ENCODE measurements at regions not wholly inside any gene's neighbourhood (a gene's known extent, or its start where the extent isn't known, plus 50 kb on each side); places are given as distances from the start of the nearest gene placed in this dataset.

GRCh38 chr10:2729197-2729596 lies 338.2 kb upstream of the PFKP start:
- Histone ChIP-seq H3K4me1 (no peaks in the 10 kb centered on the region), H3K27ac (no peak overlapping the region), H3K9me3 (peaks cover 0 to 8% (median 0%) of the 10 kb centered on the region in 3 donors), H3K27me3 (no peaks in the 10 kb centered on the region), H3K36me3 (no peaks in the 10 kb centered on the region), H3K4me3 (no peak overlapping the region)
- no peak for TF ChIP-seq CTCF (IDR thresholded peaks at IDR 0.05)
- DNase-seq = no peak
- intact Hi-C loops (cut with DNase I; ENCODE audit: low total_unique reads) = no loop called here

- intact Hi-C loops (cut with DNase I; ENCODE audit: low total_unique reads) = no loop called here
- no peak for DNase-seq
Measured at GRCh38 chr10:2728087-2728486, 339.3 kb upstream of the PFKP start.

GRCh38 chr10:2716596-2716995 lies 350.8 kb upstream of the PFKP start:
- intact Hi-C loops (cut with DNase I; ENCODE audit: low total_unique reads) = no loop called here
- Histone ChIP-seq H3K27me3 (no peaks in the 10 kb centered on the region), H3K9me3 (no peaks in the 10 kb centered on the region), H3K4me3 (no peak overlapping the region), H3K36me3 (no peaks in the 10 kb centered on the region), H3K27ac (no peak overlapping the region), H3K4me1 (no peaks in the 10 kb centered on the region)
- no peak for TF ChIP-seq CTCF (IDR thresholded peaks at IDR 0.05)
- DNase-seq = no peak

More at GRCh38 chr10:2728087-2728486, 339.3 kb upstream of the PFKP start:
- peaks cover 0 to 8% (median 0%) of the 10 kb centered on the region in 3 donors for H3K9me3 ChIP-seq
- H3K36me3 ChIP-seq = no peaks in the 10 kb centered on the region
- H3K4me1 ChIP-seq = no peaks in the 10 kb centered on the region
- no peak overlapping the region for H3K4me3 ChIP-seq
- TF ChIP-seq CTCF (IDR thresholded peaks at IDR 0.05) = no peak
- no peaks in the 10 kb centered on the region for H3K27me3 ChIP-seq
- no peak overlapping the region for H3K27ac ChIP-seq

GRCh38 chr10:2714597-2714996 lies 352.8 kb upstream of the PFKP start:
- H3K9me3 ChIP-seq = no peaks in the 10 kb centered on the region
- no peaks in the 10 kb centered on the region for H3K36me3 ChIP-seq
- no peaks in the 10 kb centered on the region for H3K27me3 ChIP-seq
- H3K27ac ChIP-seq = no peak overlapping the region
- no peak for TF ChIP-seq CTCF (IDR thresholded peaks at IDR 0.05)
- no peaks in the 10 kb centered on the region for H3K4me1 ChIP-seq
- no peak for DNase-seq
- no peak overlapping the region for H3K4me3 ChIP-seq
- intact Hi-C loops (cut with DNase I; ENCODE audit: low total_unique reads) = no loop called here

GRCh38 chr10:2703953-2704352 lies 363.4 kb upstream of the PFKP start:
- no peaks in the 10 kb centered on the region for H3K4me1 ChIP-seq
- DNase-seq = no peak
- H3K27me3 ChIP-seq = no peaks in the 10 kb centered on the region
- H3K4me3 ChIP-seq = no peak overlapping the region
- H3K9me3 ChIP-seq = peaks cover 0 to 4% (median 2%) of the 10 kb centered on the region in 3 donors
- no peak overlapping the region for H3K27ac ChIP-seq
- intact Hi-C loops (cut with DNase I; ENCODE audit: low total_unique reads) = no loop called here
- no peak for TF ChIP-seq CTCF (IDR thresholded peaks at IDR 0.05)
- H3K36me3 ChIP-seq = no peaks in the 10 kb centered on the region

GRCh38 chr10:2701802-2702201 lies 365.5 kb upstream of the PFKP start:
- H3K27ac ChIP-seq = no peak overlapping the region
- H3K4me3 ChIP-seq = no peak overlapping the region
- intact Hi-C loops (cut with DNase I; ENCODE audit: low total_unique reads) = no loop called here
- H3K4me1 ChIP-seq = no peaks in the 10 kb centered on the region
- no peak for DNase-seq
- no peaks in the 10 kb centered on the region for H3K9me3 ChIP-seq
- no peaks in the 10 kb centered on the region for H3K27me3 ChIP-seq
- H3K36me3 ChIP-seq = no peaks in the 10 kb centered on the region
- no peak for TF ChIP-seq CTCF (IDR thresholded peaks at IDR 0.05)

Measured in tibial artery (tissue), 4 donors.